SU-DHL-6 (cell line): ENCODE measurements at regions not wholly inside any gene's neighbourhood (a gene's known extent, or its start where the extent isn't known, plus 50 kb on each side); places are given as distances from the start of the nearest gene placed in this dataset.

Experiments used
- EZH2phosphoT487 ChIP-seq: fragments of 200-600 bp; sonication (generic), shearing (Covaris generic); conservative IDR thresholded peaks from 2 replicates; pipeline ENCODE4 v1.6.1; 2018; ENCODE audit warnings: mild to moderate bottlenecking, antibody characterized with exemption, low read length, moderate library complexity, mixed read lengths
- TF ChIP-seq, protein P1 (sequence below): fragments of 200-600 bp; sonication (generic); IDR thresholded peaks from one replicate; pipeline ENCODE4 v1.5.1; 2017; ENCODE audit warnings: antibody characterized with exemption, mild to moderate bottlenecking, low read length, moderate library complexity; ENCODE audit not compliant: insufficient read depth, poor library complexity, severe bottlenecking

DNA sequence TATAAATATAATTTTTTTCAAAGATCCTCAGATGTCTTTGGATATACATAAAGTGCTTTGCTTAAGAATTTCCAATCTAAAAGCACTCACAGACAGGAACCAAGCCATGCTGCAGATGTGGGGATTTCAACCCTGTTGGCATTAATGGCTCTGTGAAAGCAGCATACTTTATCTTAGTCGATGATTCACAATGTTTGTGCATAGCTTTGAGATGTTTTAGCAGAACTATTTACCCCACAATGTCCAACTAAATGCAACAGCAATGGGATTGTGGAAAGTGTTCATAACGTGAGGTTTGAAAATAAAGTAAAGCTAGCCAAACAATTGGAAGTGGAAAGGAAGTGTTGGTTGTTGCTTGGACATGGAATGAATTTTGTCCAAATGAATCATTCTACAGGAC is 371.4 kb downstream of the SOX2 start:
- TF ChIP-seq, protein P1, sequence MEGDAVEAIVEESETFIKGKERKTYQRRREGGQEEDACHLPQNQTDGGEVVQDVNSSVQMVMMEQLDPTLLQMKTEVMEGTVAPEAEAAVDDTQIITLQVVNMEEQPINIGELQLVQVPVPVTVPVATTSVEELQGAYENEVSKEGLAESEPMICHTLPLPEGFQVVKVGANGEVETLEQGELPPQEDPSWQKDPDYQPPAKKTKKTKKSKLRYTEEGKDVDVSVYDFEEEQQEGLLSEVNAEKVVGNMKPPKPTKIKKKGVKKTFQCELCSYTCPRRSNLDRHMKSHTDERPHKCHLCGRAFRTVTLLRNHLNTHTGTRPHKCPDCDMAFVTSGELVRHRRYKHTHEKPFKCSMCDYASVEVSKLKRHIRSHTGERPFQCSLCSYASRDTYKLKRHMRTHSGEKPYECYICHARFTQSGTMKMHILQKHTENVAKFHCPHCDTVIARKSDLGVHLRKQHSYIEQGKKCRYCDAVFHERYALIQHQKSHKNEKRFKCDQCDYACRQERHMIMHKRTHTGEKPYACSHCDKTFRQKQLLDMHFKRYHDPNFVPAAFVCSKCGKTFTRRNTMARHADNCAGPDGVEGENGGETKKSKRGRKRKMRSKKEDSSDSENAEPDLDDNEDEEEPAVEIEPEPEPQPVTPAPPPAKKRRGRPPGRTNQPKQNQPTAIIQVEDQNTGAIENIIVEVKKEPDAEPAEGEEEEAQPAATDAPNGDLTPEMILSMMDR = no peak
- no peak for TF ChIP-seq EZH2phosphoT487
